Transverse colon (tissue), 4 donors: ENCODE measurements at regions not wholly inside any gene's neighbourhood (a gene's known extent, or its start where the extent isn't known, plus 50 kb on each side); places are given as distances from the start of the nearest gene placed in this dataset.

Source experiments
- DNase-seq: peaks from one replicate; pipeline ENCODE4 v3.0.0-alpha.2; 2019
- H3K27ac ChIP-seq, 4 donors: fragments of 200-600 bp; sonication (generic); 2 replicates each; pipeline ENCODE4 v1.5.1; 2016 to 2018; ENCODE audit warnings: inconsistent platforms in 4 of 4
- H3K27me3 ChIP-seq: fragments of 200-600 bp; sonication (generic); 2 replicates; pipeline ENCODE4 v1.5.1; 2017; ENCODE audit warnings: inconsistent platforms
- H3K36me3 ChIP-seq, 4 donors: fragments of 200-600 bp; sonication (generic); 2 replicates each; pipeline ENCODE4 v1.5.1; 2017 to 2019; ENCODE audit warnings: inconsistent platforms in 4 of 4
- H3K4me1 ChIP-seq, 4 donors: fragments of 200-600 bp; sonication (generic); 2 replicates each; pipeline ENCODE4 v1.5.1; 2017 to 2020; ENCODE audit warnings: inconsistent platforms in 4 of 4
- H3K4me3 ChIP-seq, 4 donors: fragments of 200-600 bp; sonication (generic); 1 replicate in 1 of 4; 2 replicates in 3 of 4; pipeline versions ENCODE4 v1.5.1 to v1.6.1; 2017 to 2019; ENCODE audit warnings: inconsistent platforms in 4 of 4
- H3K9me3 ChIP-seq, 2 donors: fragments of 200-600 bp; sonication (generic); 2 replicates each; pipeline ENCODE4 v1.5.1; 2017 to 2019; ENCODE audit warnings: inconsistent platforms in 2 of 2
- EP300 ChIP-seq: sonication (generic); formaldehyde crosslinking; IDR thresholded peaks from one replicate; pipeline ENCODE4 v1.6.1; 2017; ENCODE audit warnings: antibody characterized with exemption, low read depth
- POLR2A ChIP-seq: fragments of 450-650 bp; IDR thresholded peaks from one replicate; pipeline ENCODE4 v1.6.1; 2016; ENCODE audit warnings: antibody characterized with exemption, mild to moderate bottlenecking, moderate library complexity
- POLR2AphosphoS5 ChIP-seq, 3 donors: sonication (generic); formaldehyde crosslinking; IDR thresholded peaks; one replicate each; pipeline ENCODE4 v1.6.1; 2016; ENCODE audit warnings: antibody characterized with exemption in 3 of 3
- WGBS, 2 donors: methylation state at CpG; one replicate each; pipeline ENCODE4 v1.1.5; 2018; ENCODE audit warnings: low coverage in 1 of 2; 5-methylcytosine and 5-hydroxymethylcytosine counted together
- in situ Hi-C, 4 donors: fragments of 200-750 bp; cut with MboI; loops; one replicate each; pipeline versions ENCODE4 v1.15.0 to v1.15.1; 2017; ENCODE audit warnings: low sequenced_read_pairs in 3 of 4, low pct_ligation_motif_present in 1 of 4, low pct_unique_long_range_greater_than_20kb in 1 of 4
- intact Hi-C: fragments of 100-400 bp; cut with DNase I; formaldehyde crosslinking; loops from one replicate; pipeline ENCODE4 v1.15.1; 2023; ENCODE audit warnings: low total_unique reads
- TF ChIP-seq, protein P1 (sequence below), 5 experiments: fragments of 200-600 bp in 3 of 5; fragments of 450-650 bp in 2 of 5; sonication (generic) in 3 of 5; IDR thresholded peaks; 1 replicate in 2 of 5; 2 replicates in 3 of 5; pipeline ENCODE4 v1.5.1; 2016 to 2017; ENCODE audit warnings: antibody characterized with exemption in 5 of 5, inconsistent platforms in 3 of 5, mild to moderate bottlenecking in 2 of 5, moderate library complexity in 1 of 5

DNA sequence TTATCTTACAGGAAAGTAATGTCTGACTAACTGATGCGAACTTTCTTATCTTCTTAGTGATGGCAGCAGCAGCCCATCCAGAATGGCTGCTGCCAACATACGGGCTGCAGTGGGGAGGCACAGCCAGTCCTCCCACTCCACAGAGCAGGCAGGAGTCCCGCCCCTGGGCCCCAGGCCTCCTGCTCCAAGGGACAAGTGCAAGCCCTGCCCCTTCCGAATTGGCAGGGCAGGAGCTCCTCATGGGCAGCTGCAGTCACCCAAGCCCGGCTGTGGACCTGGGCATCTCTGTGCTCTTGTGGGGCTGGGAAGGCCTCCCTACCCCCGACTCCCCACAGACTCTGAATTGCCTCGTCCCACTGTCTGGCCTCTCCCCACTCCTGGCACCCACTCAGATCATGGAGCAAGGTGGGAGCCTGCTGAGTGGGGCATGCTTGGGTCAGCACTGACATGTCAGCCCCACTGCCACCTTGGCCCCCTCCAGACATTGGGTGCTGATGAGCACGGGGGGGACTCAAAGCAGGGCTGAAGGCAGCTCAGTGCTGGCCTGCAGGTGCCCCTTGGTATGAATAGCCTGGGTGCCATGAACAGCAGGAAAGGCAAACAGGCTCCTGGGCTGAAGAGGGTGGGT is 618.9 kb upstream of the KCNMB2 start:
- no peak for TF ChIP-seq POLR2AphosphoS5 (IDR thresholded peaks at IDR 0.05)
- Histone ChIP-seq H3K9me3 (no peaks in the 10 kb centered on the region), H3K36me3 (no peaks in the 10 kb centered on the region), H3K27ac (no peak overlapping the region), H3K27me3 (no peaks in the 10 kb centered on the region), H3K4me3 (no peak overlapping the region), H3K4me1 (no peaks in the 10 kb centered on the region)
- WGBS, 2 donors, result 75 to 82% methylated on average over 1 to 7 of the region's 8 CpGs
- in situ Hi-C loops, result no loop called here
- DNase-seq, result no peak
- intact Hi-C loops, result no loop called here

DNA sequence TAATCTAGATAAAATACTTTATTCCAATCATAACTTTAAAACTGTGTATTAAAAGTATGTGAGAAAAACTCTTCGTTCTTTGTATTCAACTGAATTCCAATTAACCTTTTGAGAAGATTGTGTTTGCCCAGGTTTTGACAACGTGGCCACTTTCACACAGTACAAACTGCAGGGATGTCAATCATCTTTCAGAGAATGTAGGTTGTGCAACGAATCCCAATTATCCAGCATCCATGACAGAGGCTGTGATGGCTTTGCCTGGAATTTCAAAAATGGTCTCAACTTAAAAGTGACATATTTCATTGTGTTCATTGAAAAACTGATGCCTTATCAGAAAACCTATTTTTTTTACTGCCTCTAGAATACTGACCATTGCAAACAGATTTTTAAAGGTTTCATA is 615.1 kb upstream of the KCNMB2 start:
- Histone ChIP-seq H3K4me1 (no peaks in the 10 kb centered on the region), H3K36me3 (no peaks in the 10 kb centered on the region), H3K27me3 (no peaks in the 10 kb centered on the region), H3K4me3 (no peak overlapping the region), H3K9me3 (no peaks in the 10 kb centered on the region), H3K27ac (no peak overlapping the region)
- in situ Hi-C loops (no loop called here), intact Hi-C loops (no loop called here)
- WGBS, 2 donors, result 81 to 94% methylated on average over 3 of the region's 3 CpGs
- DNase-seq, result no peak
- no peak for TF ChIP-seq POLR2AphosphoS5 (IDR thresholded peaks at IDR 0.05)
- no peak for TF ChIP-seq EP300
- TF ChIP-seq, protein P1, sequence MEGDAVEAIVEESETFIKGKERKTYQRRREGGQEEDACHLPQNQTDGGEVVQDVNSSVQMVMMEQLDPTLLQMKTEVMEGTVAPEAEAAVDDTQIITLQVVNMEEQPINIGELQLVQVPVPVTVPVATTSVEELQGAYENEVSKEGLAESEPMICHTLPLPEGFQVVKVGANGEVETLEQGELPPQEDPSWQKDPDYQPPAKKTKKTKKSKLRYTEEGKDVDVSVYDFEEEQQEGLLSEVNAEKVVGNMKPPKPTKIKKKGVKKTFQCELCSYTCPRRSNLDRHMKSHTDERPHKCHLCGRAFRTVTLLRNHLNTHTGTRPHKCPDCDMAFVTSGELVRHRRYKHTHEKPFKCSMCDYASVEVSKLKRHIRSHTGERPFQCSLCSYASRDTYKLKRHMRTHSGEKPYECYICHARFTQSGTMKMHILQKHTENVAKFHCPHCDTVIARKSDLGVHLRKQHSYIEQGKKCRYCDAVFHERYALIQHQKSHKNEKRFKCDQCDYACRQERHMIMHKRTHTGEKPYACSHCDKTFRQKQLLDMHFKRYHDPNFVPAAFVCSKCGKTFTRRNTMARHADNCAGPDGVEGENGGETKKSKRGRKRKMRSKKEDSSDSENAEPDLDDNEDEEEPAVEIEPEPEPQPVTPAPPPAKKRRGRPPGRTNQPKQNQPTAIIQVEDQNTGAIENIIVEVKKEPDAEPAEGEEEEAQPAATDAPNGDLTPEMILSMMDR (IDR thresholded peaks at IDR 0.05), result no peak
- TF ChIP-seq POLR2A, result no peak

DNA sequence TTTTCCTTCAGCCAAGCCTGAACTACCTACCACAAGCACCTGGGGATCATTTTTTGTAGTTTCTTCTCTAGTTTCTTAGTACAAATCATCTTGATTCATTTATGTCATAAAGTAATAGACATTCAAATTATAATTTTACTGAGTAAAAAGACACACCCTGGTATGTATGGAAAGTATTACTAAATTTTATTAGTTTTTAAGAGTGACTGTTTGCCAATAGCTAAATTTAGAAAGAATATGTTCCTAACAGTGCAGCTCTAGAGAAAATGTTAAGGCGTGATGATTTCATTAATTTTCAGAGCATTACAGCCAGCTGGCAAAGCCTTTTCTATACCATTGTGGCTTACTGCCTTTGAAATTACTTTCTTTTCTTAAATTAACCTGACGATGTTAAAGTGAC is 612.0 kb upstream of the KCNMB2 start:
- Histone ChIP-seq H3K27me3 (no peaks in the 10 kb centered on the region), H3K4me3 (no peak overlapping the region), H3K36me3 (no peaks in the 10 kb centered on the region), H3K27ac (no peak overlapping the region), H3K4me1 (peaks cover 0 to 13% (median 2%) of the 10 kb centered on the region in 4 donors), H3K9me3 (no peaks in the 10 kb centered on the region)
- TF ChIP-seq POLR2AphosphoS5 (IDR thresholded peaks at IDR 0.05), result no peak
- no peak for TF ChIP-seq POLR2A
- no peak for TF ChIP-seq EP300
- TF ChIP-seq, protein P1 (IDR thresholded peaks at IDR 0.05), result no peak
- no peak for DNase-seq
- in situ Hi-C loops, result no loop called here
- WGBS, 2 donors, result 86 to 92% methylated on average over 2 of the region's 2 CpGs
- intact Hi-C loops, result no loop called here

DNA sequence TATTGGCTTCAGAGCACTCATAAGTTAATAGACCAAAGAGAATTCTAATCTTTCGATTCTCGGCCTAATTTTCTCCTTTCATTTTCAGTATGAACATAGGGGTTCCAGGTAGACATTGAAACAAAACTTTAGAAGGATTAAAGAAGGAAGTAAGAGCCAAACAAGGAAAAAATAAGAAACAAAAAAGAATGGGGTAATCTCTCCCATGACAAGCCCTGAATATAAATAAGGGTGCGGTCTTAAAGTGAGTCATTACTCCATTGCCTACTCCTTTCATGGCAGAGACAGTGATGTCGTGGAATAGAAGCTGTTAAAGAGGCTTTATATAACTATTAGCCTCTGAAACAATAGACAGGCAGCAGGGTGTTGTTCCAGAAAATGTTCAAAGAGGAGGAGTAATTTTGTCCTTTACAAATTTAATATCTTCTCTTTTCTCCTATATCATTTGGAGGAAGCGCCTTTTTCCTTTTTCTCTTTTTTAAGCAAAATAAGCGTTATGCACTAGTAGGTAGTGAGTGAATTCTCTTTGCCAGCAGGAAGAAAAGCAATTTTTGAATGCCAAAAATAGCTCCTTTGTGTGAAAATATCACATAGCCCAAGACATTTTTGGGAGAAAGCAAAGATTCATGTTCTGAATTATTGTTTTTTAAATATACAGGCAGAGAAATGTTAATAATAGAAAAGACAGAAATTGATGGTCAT is 607.9 kb upstream of the KCNMB2 start:
- no peak overlapping the region for H3K4me3 ChIP-seq
- intact Hi-C loops (no loop called here), in situ Hi-C loops (no loop called here)
- 51 to 63% methylated on average over 6 of the region's 6 CpGs for WGBS, 2 donors
- H3K27me3 ChIP-seq, result no peaks in the 10 kb centered on the region
- no peak for DNase-seq
- H3K4me1 ChIP-seq, result peaks cover 0 to 13% (median 2%) of the 10 kb centered on the region in 4 donors
- TF ChIP-seq POLR2AphosphoS5 (IDR thresholded peaks at IDR 0.05) (no peak), POLR2A (no peak), EP300 (no peak)
- TF ChIP-seq, protein P1 (IDR thresholded peaks at IDR 0.05), result no peak
- H3K9me3 ChIP-seq, result no peaks in the 10 kb centered on the region
- H3K36me3 ChIP-seq, result no peaks in the 10 kb centered on the region
- peak overlapping the region in 1 of 4 donors; percentile 30 for H3K27ac ChIP-seq
